ENCODE measurements at regions not wholly inside any gene's neighbourhood (a gene's known extent, or its start where the extent isn't known, plus 50 kb on each side); places are given as distances from the start of the nearest gene placed in this dataset.

DNA sequence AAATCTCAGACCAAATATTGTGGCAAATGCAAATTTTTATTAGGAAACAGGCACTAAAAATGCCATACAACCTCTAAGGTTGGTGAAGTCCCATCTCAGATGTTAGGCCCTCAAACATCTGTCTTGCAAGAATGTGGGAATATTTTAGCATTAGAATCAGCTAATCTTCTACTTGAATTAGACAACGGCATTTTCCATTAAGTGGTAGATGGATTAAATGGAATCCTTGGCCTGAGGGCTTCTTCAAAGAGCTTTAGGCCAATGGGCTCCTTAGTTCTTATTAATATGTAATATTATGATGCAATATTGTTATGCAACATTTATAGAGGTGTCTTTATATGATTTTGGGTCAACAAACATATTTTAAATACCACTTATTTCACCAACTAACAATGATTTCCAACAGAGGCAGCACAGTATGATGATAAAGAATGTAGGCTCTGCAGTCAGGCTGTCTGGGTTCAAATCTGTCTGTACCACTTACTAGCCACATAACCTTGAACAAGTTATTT lies 122.9 kb upstream of the PLEKHA5 start:
- H3K4me1 Mint-ChIP-seq (ENCODE audit: low read depth, unreplicated experiment), result no peaks in the 10 kb centered on the region
- Histone ChIP-seq H3K4me3 (ENCODE audit: insufficient read depth, low read depth, low read length) (no peak overlapping the region), H3K4me2 (ENCODE audit: low read length) (no peak overlapping the region), H3K4me1 (ENCODE audit: insufficient read depth, low read length) (no peaks in the 10 kb centered on the region), H3K9ac (ENCODE audit: low read length) (no peak overlapping the region), H3K27ac (ENCODE audit: low read depth, low read length) (no peak overlapping the region), H3K79me2 (ENCODE audit: insufficient read depth, low read length) (no peaks in the 10 kb centered on the region), H2AFZ (ENCODE audit: low read depth, low read length) (no peak overlapping the region), H3K27me3 (ENCODE audit: insufficient read depth, low read length) (no peaks in the 10 kb centered on the region), H3K36me3 (ENCODE audit: insufficient read depth, low read length) (no peaks in the 10 kb centered on the region), H4K20me1 (ENCODE audit: insufficient read depth, low read length) (no peaks in the 10 kb centered on the region), H3K9me3 (ENCODE audit: insufficient read depth, low read depth, low read length) (no peaks in the 10 kb centered on the region)
- no peaks in the 10 kb centered on the region for H3K9me3 Mint-ChIP-seq (ENCODE audit: unreplicated experiment)
- no peaks in the 10 kb centered on the region for H3K36me3 Mint-ChIP-seq (ENCODE audit: low read depth, unreplicated experiment)
- no peak for DNase-seq (ENCODE audit: low read depth)
- H3K4me3 Mint-ChIP-seq (ENCODE audit: unreplicated experiment), result no peak overlapping the region
- H3K27me3 Mint-ChIP-seq (ENCODE audit: low read depth, unreplicated experiment), result no peaks in the 10 kb centered on the region
- no peak overlapping the region for H3K27ac Mint-ChIP-seq (ENCODE audit: unreplicated experiment)
- TF ChIP-seq EZH2 (IDR thresholded peaks at IDR 0.05; ENCODE audit: insufficient read depth, low read length), result no peak
- TF ChIP-seq, protein P1, sequence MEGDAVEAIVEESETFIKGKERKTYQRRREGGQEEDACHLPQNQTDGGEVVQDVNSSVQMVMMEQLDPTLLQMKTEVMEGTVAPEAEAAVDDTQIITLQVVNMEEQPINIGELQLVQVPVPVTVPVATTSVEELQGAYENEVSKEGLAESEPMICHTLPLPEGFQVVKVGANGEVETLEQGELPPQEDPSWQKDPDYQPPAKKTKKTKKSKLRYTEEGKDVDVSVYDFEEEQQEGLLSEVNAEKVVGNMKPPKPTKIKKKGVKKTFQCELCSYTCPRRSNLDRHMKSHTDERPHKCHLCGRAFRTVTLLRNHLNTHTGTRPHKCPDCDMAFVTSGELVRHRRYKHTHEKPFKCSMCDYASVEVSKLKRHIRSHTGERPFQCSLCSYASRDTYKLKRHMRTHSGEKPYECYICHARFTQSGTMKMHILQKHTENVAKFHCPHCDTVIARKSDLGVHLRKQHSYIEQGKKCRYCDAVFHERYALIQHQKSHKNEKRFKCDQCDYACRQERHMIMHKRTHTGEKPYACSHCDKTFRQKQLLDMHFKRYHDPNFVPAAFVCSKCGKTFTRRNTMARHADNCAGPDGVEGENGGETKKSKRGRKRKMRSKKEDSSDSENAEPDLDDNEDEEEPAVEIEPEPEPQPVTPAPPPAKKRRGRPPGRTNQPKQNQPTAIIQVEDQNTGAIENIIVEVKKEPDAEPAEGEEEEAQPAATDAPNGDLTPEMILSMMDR (IDR thresholded peaks at IDR 0.05; ENCODE audit: insufficient read depth, low read depth, low read length), result no peak
- FAIRE-seq, result no peak

DNA sequence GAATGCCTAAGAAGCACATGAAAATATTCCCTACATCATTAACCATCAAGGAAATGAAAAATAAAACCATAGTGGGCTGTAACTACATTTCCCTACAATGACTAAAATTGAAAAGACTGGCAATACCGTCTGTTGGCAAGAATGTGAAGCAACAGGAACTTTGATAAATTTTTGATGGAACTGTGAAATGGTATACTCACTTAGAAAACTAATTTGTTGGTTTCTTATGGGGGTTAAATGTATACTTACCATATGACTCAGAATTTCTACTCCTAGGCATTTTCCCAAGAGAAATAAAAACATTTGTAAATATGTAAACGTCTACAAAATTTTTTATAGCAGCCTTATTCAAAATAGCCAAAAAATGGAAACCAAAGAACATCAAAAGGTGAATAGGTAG lies 121.4 kb upstream of the PLEKHA5 start:
- TF ChIP-seq, protein P1 (IDR thresholded peaks at IDR 0.05; ENCODE audit: insufficient read depth, low read depth, low read length), result no peak
- no peak for TF ChIP-seq EZH2 (IDR thresholded peaks at IDR 0.05; ENCODE audit: insufficient read depth, low read length)
- DNase-seq (ENCODE audit: low read depth) (no peak), FAIRE-seq (no peak)
- no peaks in the 10 kb centered on the region for H4K20me1 ChIP-seq (ENCODE audit: insufficient read depth, low read length)
- no peak overlapping the region for H3K4me3 ChIP-seq (ENCODE audit: insufficient read depth, low read depth, low read length)
- H3K4me3 Mint-ChIP-seq (ENCODE audit: unreplicated experiment), result no peak overlapping the region
- H3K4me1 ChIP-seq (ENCODE audit: insufficient read depth, low read length), result no peaks in the 10 kb centered on the region
- no peaks in the 10 kb centered on the region for H3K9me3 ChIP-seq (ENCODE audit: insufficient read depth, low read depth, low read length)
- no peaks in the 10 kb centered on the region for H3K36me3 Mint-ChIP-seq (ENCODE audit: low read depth, unreplicated experiment)
- no peaks in the 10 kb centered on the region for H3K27me3 ChIP-seq (ENCODE audit: insufficient read depth, low read length)
- no peak overlapping the region for H3K27ac Mint-ChIP-seq (ENCODE audit: unreplicated experiment)
- no peaks in the 10 kb centered on the region for H3K79me2 ChIP-seq (ENCODE audit: insufficient read depth, low read length)
- no peak overlapping the region for H2AFZ ChIP-seq (ENCODE audit: low read depth, low read length)
- H3K4me1 Mint-ChIP-seq (ENCODE audit: low read depth, unreplicated experiment), result no peaks in the 10 kb centered on the region
- H3K27ac ChIP-seq (ENCODE audit: low read depth, low read length), result no peak overlapping the region
- no peaks in the 10 kb centered on the region for H3K36me3 ChIP-seq (ENCODE audit: insufficient read depth, low read length)
- no peak overlapping the region for H3K4me2 ChIP-seq (ENCODE audit: low read length)
- H3K9me3 Mint-ChIP-seq (ENCODE audit: unreplicated experiment), result no peaks in the 10 kb centered on the region
- H3K9ac ChIP-seq (ENCODE audit: low read length), result no peak overlapping the region
- no peaks in the 10 kb centered on the region for H3K27me3 Mint-ChIP-seq (ENCODE audit: low read depth, unreplicated experiment)

DNA sequence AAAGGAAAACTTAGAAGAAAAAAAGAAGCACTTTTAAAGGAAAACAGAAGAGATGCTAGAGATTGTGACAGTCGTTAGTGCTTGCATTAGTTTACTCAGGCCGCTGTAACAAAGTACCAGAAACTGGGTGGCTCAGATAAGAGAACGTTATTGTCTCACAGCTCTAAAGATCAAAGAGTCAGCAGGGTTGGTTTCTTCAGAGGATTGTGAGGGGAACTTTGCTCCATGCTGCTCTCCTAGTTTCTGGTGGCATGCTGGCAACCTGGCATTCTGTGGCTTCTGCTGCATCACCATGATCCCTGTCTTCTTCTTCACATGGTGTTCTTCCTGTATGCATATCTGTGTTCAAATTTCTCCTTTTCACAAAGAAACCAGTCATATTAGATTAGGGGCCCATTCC lies 119.4 kb upstream of the PLEKHA5 start:
- Histone ChIP-seq H3K4me2 (ENCODE audit: low read length) (no peak overlapping the region), H4K20me1 (ENCODE audit: insufficient read depth, low read length) (no peaks in the 10 kb centered on the region), H3K79me2 (ENCODE audit: insufficient read depth, low read length) (no peaks in the 10 kb centered on the region), H3K9me3 (ENCODE audit: insufficient read depth, low read depth, low read length) (no peaks in the 10 kb centered on the region), H3K36me3 (ENCODE audit: insufficient read depth, low read length) (no peaks in the 10 kb centered on the region), H3K27ac (ENCODE audit: low read depth, low read length) (no peak overlapping the region), H3K4me3 (ENCODE audit: insufficient read depth, low read depth, low read length) (no peak overlapping the region), H3K4me1 (ENCODE audit: insufficient read depth, low read length) (no peaks in the 10 kb centered on the region), H2AFZ (ENCODE audit: low read depth, low read length) (no peak overlapping the region), H3K9ac (ENCODE audit: low read length) (no peak overlapping the region), H3K27me3 (ENCODE audit: insufficient read depth, low read length) (no peaks in the 10 kb centered on the region)
- TF ChIP-seq, protein P1 (IDR thresholded peaks at IDR 0.05; ENCODE audit: insufficient read depth, low read depth, low read length), result no peak
- TF ChIP-seq EZH2 (IDR thresholded peaks at IDR 0.05; ENCODE audit: insufficient read depth, low read length), result no peak
- no peak for FAIRE-seq
- Mint-ChIP-seq H3K27ac (ENCODE audit: unreplicated experiment) (no peak overlapping the region), H3K36me3 (ENCODE audit: low read depth, unreplicated experiment) (no peaks in the 10 kb centered on the region), H3K9me3 (ENCODE audit: unreplicated experiment) (no peaks in the 10 kb centered on the region), H3K4me3 (ENCODE audit: unreplicated experiment) (no peak overlapping the region), H3K27me3 (ENCODE audit: low read depth, unreplicated experiment) (no peaks in the 10 kb centered on the region), H3K4me1 (ENCODE audit: low read depth, unreplicated experiment) (no peaks in the 10 kb centered on the region)
- DNase-seq (ENCODE audit: low read depth), result no peak

Data from astrocyte (in vitro differentiated cells and primary cell).